ENCODE measurements at regions not wholly inside any gene's neighbourhood (a gene's known extent, or its start where the extent isn't known, plus 50 kb on each side); places are given as distances from the start of the nearest gene placed in this dataset.
A peak's percentile ranks its signal among the peaks of the same experiment; 100 is the strongest.

GRCh38 chr4:86543560-86544309, 50.4 kb upstream of the PTPN13 start:
- FAIRE-seq: peak; percentile 96
- DNase-seq (ENCODE audit: insufficient read length, low spot score): no peak
- TF ChIP-seq CTCF (IDR thresholded peaks at IDR 0.05; ENCODE audit: insufficient read depth, missing control alignments): no peak

GRCh38 chr4:86544310-86544966, 49.7 kb upstream of the PTPN13 start:
- no peak for DNase-seq (ENCODE audit: insufficient read length, low spot score)
- TF ChIP-seq CTCF (IDR thresholded peaks at IDR 0.05; ENCODE audit: insufficient read depth, missing control alignments): no peak
- peak; percentile 53 for FAIRE-seq
